Nephron (organoid): ENCODE measurements at regions not wholly inside any gene's neighbourhood (a gene's known extent, or its start where the extent isn't known, plus 50 kb on each side); places are given as distances from the start of the nearest gene placed in this dataset.

ENCODE experiments used
- H3K27ac Mint-ChIP-seq, 3 experiments: 2 replicates each; pipeline ENCODE4 v1.8.0; 2020; ENCODE audit warnings: mixed read lengths in 3 of 3, mild to moderate bottlenecking in 2 of 3, moderate library complexity in 1 of 3
- H3K27me3 Mint-ChIP-seq: 2 replicates; pipeline ENCODE4 v1.8.0; 2021; ENCODE audit warnings: low read depth, mild to moderate bottlenecking, moderate library complexity, mixed read lengths
- H3K36me3 Mint-ChIP-seq: 2 replicates; pipeline ENCODE4 v1.8.0; 2020; ENCODE audit warnings: low read depth, mixed read lengths
- H3K4me1 Mint-ChIP-seq: 2 replicates; pipeline ENCODE4 v1.8.0; 2020; ENCODE audit warnings: mixed read lengths
- H3K4me3 Mint-ChIP-seq, 3 experiments: 2 replicates each; pipeline ENCODE4 v1.8.0; 2020; ENCODE audit warnings: mild to moderate bottlenecking in 3 of 3, mixed read lengths in 3 of 3, moderate library complexity in 2 of 3
- H3K9me3 Mint-ChIP-seq: 2 replicates; pipeline ENCODE4 v1.8.0; 2020; ENCODE audit warnings: mixed read lengths
- TF ChIP-seq, protein P1 (sequence below), 3 experiments: fragments of 200-600 bp; sonication (generic); IDR thresholded peaks; one replicate each; pipeline ENCODE4 v1.5.0; 2021; ENCODE audit warnings: antibody characterized with exemption in 3 of 3; ENCODE audit not compliant: unreplicated experiment in 3 of 3

DNA sequence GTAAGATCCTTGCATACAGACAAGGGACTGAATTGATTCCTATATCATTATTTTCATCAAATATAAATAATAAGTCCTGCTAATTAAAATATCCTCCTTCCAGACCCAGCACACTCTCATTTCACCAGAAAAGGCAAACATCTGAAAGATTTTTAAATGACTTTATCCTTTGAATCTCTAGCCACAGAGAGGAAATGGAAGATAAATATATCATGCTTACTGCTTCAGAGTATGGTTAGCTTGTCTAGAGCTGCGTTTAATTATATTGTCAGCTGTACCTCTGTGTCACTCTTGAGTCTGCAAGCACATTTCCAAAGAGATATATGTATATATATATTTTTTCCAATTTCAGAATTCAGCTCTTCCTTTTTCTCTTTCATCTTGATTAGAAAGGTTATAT is 232.7 kb downstream of the TRIB2 start:
- H3K4me3 Mint-ChIP-seq: no peak overlapping the region
- H3K27me3 Mint-ChIP-seq: no peaks in the 10 kb centered on the region
- peak overlapping the region in 2 of 3 experiments; percentile 26 to 56 for H3K27ac Mint-ChIP-seq
- H3K4me1 Mint-ChIP-seq: peaks cover 22% of the 10 kb centered on the region
- H3K9me3 Mint-ChIP-seq: no peaks in the 10 kb centered on the region
- TF ChIP-seq, protein P1, sequence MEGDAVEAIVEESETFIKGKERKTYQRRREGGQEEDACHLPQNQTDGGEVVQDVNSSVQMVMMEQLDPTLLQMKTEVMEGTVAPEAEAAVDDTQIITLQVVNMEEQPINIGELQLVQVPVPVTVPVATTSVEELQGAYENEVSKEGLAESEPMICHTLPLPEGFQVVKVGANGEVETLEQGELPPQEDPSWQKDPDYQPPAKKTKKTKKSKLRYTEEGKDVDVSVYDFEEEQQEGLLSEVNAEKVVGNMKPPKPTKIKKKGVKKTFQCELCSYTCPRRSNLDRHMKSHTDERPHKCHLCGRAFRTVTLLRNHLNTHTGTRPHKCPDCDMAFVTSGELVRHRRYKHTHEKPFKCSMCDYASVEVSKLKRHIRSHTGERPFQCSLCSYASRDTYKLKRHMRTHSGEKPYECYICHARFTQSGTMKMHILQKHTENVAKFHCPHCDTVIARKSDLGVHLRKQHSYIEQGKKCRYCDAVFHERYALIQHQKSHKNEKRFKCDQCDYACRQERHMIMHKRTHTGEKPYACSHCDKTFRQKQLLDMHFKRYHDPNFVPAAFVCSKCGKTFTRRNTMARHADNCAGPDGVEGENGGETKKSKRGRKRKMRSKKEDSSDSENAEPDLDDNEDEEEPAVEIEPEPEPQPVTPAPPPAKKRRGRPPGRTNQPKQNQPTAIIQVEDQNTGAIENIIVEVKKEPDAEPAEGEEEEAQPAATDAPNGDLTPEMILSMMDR (IDR thresholded peaks at IDR 0.05; ENCODE audit: unreplicated experiment in 3 of 3): no peak
- no peaks in the 10 kb centered on the region for H3K36me3 Mint-ChIP-seq

DNA sequence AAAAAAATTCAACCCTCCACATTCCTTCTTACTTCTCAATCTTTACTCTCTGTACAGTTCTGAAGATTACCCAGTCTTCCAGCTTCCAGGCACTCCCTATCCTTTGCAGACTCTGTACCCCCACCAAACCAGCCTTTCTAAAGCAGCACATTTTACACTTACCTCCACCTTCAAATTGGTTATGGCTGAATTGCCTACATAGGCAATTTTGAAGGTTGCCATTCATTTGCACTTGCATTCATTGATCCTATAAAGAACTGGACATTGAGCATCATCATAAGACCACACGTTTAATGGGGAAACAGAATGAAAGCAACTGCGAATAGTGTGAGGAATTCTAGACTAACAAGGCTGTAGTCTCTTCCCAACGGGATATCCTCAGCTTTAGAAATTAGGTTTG is 233.4 kb downstream of the TRIB2 start:
- no peak overlapping the region for H3K4me3 Mint-ChIP-seq
- H3K9me3 Mint-ChIP-seq: no peaks in the 10 kb centered on the region
- H3K27ac Mint-ChIP-seq: no peak overlapping the region
- H3K36me3 Mint-ChIP-seq: no peaks in the 10 kb centered on the region
- peaks cover 22% of the 10 kb centered on the region for H3K4me1 Mint-ChIP-seq
- no peaks in the 10 kb centered on the region for H3K27me3 Mint-ChIP-seq
- TF ChIP-seq, protein P1 (IDR thresholded peaks at IDR 0.05; ENCODE audit: unreplicated experiment in 3 of 3): no peak

DNA sequence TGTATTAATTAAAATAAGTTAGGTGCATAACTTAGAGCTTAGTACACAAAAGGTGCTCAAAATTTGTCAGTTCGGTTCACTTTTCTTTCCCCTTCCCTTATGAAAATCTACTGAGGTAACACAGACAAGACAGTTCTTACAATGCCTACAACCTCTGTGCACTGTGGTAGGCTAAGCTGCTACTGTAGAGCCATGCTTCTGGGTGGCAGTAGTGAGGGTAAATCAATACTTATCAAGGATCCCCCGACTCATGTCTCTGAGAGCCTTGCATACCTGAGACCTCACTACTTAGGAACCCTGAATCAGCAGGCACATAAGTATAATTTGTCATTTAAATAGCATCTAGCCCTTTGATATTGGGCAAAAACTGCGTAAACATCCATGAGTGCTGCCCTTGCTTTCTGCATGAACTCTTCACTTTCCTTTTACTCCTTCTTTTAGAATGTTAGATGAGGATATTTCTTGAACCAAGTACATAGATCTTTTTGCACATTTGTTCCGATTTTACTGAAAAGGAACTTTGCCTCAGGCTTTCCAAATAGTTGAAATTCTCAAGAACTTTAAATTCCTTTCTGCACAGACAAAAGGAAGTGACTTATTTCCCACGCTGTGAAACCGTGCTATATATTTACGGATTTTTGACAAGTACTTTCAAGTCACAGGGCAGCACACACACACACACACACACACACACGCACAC is 234.4 kb downstream of the TRIB2 start:
- TF ChIP-seq, protein P1 (IDR thresholded peaks at IDR 0.05; ENCODE audit: unreplicated experiment in 3 of 3): no peak
- peak overlapping the region; percentile 19 to 78 (median 59) for H3K27ac Mint-ChIP-seq
- H3K4me3 Mint-ChIP-seq: no peak overlapping the region
- no peaks in the 10 kb centered on the region for H3K36me3 Mint-ChIP-seq
- peaks cover 22% of the 10 kb centered on the region for H3K4me1 Mint-ChIP-seq
- no peaks in the 10 kb centered on the region for H3K9me3 Mint-ChIP-seq
- no peaks in the 10 kb centered on the region for H3K27me3 Mint-ChIP-seq

DNA sequence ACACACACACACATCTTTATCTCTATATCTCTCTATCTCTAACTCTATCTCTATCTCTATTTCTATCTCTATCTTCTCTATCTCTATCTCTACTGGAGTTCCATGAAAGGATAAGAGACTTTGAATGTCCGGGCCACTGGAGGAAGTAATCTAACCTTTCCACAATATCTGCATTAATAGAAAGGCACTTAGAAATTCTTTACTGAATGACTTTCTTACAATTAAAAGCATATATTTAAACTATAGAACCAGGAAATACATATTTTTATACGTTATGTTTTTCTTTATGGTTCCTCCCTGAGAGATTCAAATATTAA is 234.9 kb downstream of the TRIB2 start:
- Mint-ChIP-seq H3K27ac (peak overlapping the region; percentile 19 to 78 (median 59)), H3K9me3 (no peaks in the 10 kb centered on the region), H3K27me3 (no peaks in the 10 kb centered on the region), H3K4me1 (peaks cover 22% of the 10 kb centered on the region), H3K36me3 (no peaks in the 10 kb centered on the region), H3K4me3 (no peak overlapping the region)
- TF ChIP-seq, protein P1 (IDR thresholded peaks at IDR 0.05; ENCODE audit: unreplicated experiment in 3 of 3): no peak

DNA sequence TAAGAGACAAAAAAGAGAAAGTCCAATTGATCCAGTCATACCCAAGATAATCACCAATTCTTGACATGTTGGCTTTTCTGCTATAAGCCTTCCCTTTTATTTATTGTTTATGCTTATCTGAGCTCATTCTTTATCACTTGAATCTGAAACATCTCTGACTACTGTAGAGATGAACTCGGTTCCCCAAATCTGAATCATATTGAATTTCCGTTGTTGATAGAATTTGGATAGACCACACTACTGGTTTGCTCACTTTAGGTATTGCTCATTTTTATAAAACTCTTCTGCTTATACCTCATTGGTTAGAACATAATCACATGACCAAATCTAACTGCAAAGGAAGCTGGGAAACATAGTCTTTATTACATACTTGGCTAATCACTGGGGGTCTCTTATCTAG is 236.9 kb downstream of the TRIB2 start:
- no peaks in the 10 kb centered on the region for H3K27me3 Mint-ChIP-seq
- TF ChIP-seq, protein P1 (IDR thresholded peaks at IDR 0.05; ENCODE audit: unreplicated experiment in 3 of 3): no peak
- peak overlapping the region in 2 of 3 experiments; percentile 31 to 52 for H3K27ac Mint-ChIP-seq
- no peak overlapping the region for H3K4me3 Mint-ChIP-seq
- H3K4me1 Mint-ChIP-seq: peaks cover 17% of the 10 kb centered on the region
- H3K36me3 Mint-ChIP-seq: no peaks in the 10 kb centered on the region
- H3K9me3 Mint-ChIP-seq: no peaks in the 10 kb centered on the region

DNA sequence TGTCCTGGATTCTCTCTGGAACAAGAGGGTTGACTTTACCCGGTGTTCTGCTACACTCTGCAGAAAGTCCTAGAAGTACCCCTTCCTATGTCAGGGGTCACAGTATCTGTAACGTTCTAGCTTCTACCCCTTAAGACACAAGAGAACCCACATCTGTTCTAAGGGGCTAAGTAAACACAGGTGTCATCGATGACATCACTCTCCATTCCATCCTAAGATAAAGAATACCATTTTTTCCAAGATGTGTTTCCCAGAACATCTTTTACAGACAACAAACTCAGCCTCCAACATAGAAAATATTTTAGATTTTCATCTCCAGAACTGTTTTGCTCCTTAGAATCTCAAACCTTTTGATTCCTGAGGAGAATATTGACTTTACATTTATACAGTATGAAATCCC is 239.1 kb downstream of the TRIB2 start:
- H3K4me1 Mint-ChIP-seq: peaks cover 17% of the 10 kb centered on the region
- no peaks in the 10 kb centered on the region for H3K27me3 Mint-ChIP-seq
- no peaks in the 10 kb centered on the region for H3K36me3 Mint-ChIP-seq
- peaks cover 9% of the 10 kb centered on the region for H3K9me3 Mint-ChIP-seq
- H3K27ac Mint-ChIP-seq: no peak overlapping the region
- TF ChIP-seq, protein P1 (IDR thresholded peaks at IDR 0.05; ENCODE audit: unreplicated experiment in 3 of 3): no peak
- no peak overlapping the region for H3K4me3 Mint-ChIP-seq
